Upper lobe of left lung (tissue), 6 donors: ENCODE measurements at regions not wholly inside any gene's neighbourhood (a gene's known extent, or its start where the extent isn't known, plus 50 kb on each side); places are given as distances from the start of the nearest gene placed in this dataset.
A peak's percentile ranks its signal among the peaks of the same experiment; 100 is the strongest.

ENCODE experiments used
- ATAC-seq, 2 donors: fragments of 200-7000 bp; cut with Tn5 transposase; one replicate each; pipeline ENCODE4 v1.9.1; 2022; ENCODE audit warnings: mild to moderate bottlenecking in 2 of 2, moderate library complexity in 2 of 2; ENCODE audit not compliant: low FRiP score in 2 of 2
- DNase-seq, 2 donors: peaks; one replicate each; pipeline ENCODE4 v3.0.0-alpha.2; 2019 to 2020
- H3K27ac ChIP-seq, 4 donors: fragments of 200-600 bp; sonication (generic); one replicate each; pipeline ENCODE4 v1.5.1; 2016 to 2019
- H3K27me3 ChIP-seq, 4 donors: fragments of 200-600 bp; sonication (generic); one replicate each; pipeline ENCODE4 v1.5.1; 2017 to 2019
- H3K36me3 ChIP-seq, 4 donors: fragments of 200-600 bp; sonication (generic); one replicate each; pipeline ENCODE4 v1.5.1; 2016 to 2019
- H3K4me1 ChIP-seq, 4 donors: fragments of 200-600 bp; sonication (generic); one replicate each; pipeline ENCODE4 v1.5.1; 2018 to 2019
- H3K4me3 ChIP-seq, 4 donors: fragments of 200-600 bp; sonication (generic); one replicate each; pipeline ENCODE4 v1.5.1; 2017 to 2019; ENCODE audit warnings: mild to moderate bottlenecking in 2 of 4, moderate library complexity in 1 of 4
- H3K9me3 ChIP-seq, 4 donors: fragments of 200-600 bp; sonication (generic); one replicate each; pipeline ENCODE4 v1.5.1; 2018 to 2019
- EP300 ChIP-seq, 4 donors: sonication (generic); formaldehyde crosslinking; IDR thresholded peaks; one replicate each; pipeline ENCODE4 v1.5.1; 2017; ENCODE audit warnings: antibody characterized with exemption in 4 of 4, control low read depth in 2 of 4
- POLR2A ChIP-seq, 4 donors: fragments of 450-650 bp; IDR thresholded peaks; one replicate each; pipeline ENCODE4 v1.5.1; 2016 to 2017; ENCODE audit warnings: antibody characterized with exemption in 4 of 4, mild to moderate bottlenecking in 2 of 4
- POLR2AphosphoS5 ChIP-seq, 2 donors: sonication (generic); formaldehyde crosslinking; IDR thresholded peaks; one replicate each; pipeline ENCODE4 v1.5.1; 2017; ENCODE audit warnings: antibody characterized with exemption in 2 of 2
- WGBS, 2 donors: methylation state at CpG; one replicate each; pipeline ENCODE4 v1.1.5; 2017 to 2018; 5-methylcytosine and 5-hydroxymethylcytosine counted together
- TF ChIP-seq, protein P1 (sequence below), 6 experiments: fragments of 450-650 bp in 4 of 6; fragments of 200-600 bp in 2 of 6; sonication (generic) in 2 of 6; IDR thresholded peaks; one replicate each; pipeline ENCODE4 v1.5.1; 2016 to 2019; ENCODE audit warnings: antibody characterized with exemption in 6 of 6
- donor health status: DM: no; HTN: no; CAD: no; lungs with moderate emphysema.
- donor health status: DM: no; HTN: yes; CAD: no; lungs with severe emphysema.

DNA sequence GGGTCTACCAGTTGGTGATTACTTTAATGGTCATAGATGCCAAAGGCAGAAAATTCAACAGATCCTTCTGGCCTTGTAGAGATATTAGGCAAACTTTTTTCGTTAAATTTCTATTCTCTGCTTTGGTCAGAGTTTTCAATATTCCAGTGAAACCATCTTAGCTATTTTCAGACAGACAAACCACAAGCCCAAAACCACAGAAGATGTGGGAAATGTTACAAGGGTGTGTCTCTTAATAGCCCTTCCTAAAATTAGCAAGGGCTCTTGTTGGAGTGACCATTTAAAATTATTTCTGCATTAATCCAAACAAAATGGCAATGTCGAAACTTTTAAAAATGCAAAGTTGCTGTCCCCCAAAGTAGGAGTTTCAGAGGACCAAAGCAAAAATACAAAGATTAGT lies 102.8 kb downstream of the ARRDC4 start:
- 63 to 66% methylated on average over 2 of the region's 2 CpGs for WGBS, 2 donors
- TF ChIP-seq POLR2A (IDR thresholded peaks at IDR 0.05): no peak
- TF ChIP-seq EP300 (IDR thresholded peaks at IDR 0.05): no peak
- no peak for TF ChIP-seq POLR2AphosphoS5 (IDR thresholded peaks at IDR 0.05)
- TF ChIP-seq, protein P1, sequence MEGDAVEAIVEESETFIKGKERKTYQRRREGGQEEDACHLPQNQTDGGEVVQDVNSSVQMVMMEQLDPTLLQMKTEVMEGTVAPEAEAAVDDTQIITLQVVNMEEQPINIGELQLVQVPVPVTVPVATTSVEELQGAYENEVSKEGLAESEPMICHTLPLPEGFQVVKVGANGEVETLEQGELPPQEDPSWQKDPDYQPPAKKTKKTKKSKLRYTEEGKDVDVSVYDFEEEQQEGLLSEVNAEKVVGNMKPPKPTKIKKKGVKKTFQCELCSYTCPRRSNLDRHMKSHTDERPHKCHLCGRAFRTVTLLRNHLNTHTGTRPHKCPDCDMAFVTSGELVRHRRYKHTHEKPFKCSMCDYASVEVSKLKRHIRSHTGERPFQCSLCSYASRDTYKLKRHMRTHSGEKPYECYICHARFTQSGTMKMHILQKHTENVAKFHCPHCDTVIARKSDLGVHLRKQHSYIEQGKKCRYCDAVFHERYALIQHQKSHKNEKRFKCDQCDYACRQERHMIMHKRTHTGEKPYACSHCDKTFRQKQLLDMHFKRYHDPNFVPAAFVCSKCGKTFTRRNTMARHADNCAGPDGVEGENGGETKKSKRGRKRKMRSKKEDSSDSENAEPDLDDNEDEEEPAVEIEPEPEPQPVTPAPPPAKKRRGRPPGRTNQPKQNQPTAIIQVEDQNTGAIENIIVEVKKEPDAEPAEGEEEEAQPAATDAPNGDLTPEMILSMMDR (IDR thresholded peaks at IDR 0.05): no peak
- H3K9me3 ChIP-seq: peaks cover 0 to 3% (median under 1%) of the 10 kb centered on the region in 4 donors
- peak in 1 of 2 donors; percentile 27 for ATAC-seq
- no peaks in the 10 kb centered on the region for H3K36me3 ChIP-seq
- no peaks in the 10 kb centered on the region for H3K27me3 ChIP-seq
- H3K27ac ChIP-seq: no peak overlapping the region
- no peaks in the 10 kb centered on the region for H3K4me1 ChIP-seq
- no peak overlapping the region for H3K4me3 ChIP-seq
- no peak for DNase-seq

DNA sequence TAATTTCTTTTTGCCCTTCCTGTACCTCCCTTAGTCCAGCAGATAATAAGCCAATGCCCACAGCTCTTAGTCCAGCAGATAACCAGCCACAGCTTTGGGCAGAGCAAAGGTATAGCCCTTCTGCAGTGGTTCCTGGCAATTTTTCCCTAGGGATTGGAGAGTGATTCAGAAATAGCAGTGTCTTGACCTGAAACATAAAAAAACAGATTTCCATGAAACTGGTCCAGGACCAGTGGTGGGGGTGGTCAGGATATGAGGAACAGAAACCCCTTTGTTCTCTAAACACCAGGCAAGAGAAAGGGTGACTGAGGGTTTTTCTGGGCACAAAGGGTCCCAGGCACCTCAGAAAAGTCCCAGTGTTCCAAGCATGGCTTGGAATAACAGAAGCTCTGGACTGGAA lies 103.4 kb downstream of the ARRDC4 start:
- H3K4me3 ChIP-seq: no peak overlapping the region
- H3K27ac ChIP-seq: no peak overlapping the region
- ATAC-seq (no peak), DNase-seq (no peak)
- peaks cover 0 to 3% (median 0%) of the 10 kb centered on the region in 4 donors for H3K9me3 ChIP-seq
- H3K36me3 ChIP-seq: no peaks in the 10 kb centered on the region
- no peaks in the 10 kb centered on the region for H3K27me3 ChIP-seq
- no peaks in the 10 kb centered on the region for H3K4me1 ChIP-seq
- no peak for TF ChIP-seq POLR2A (IDR thresholded peaks at IDR 0.05)
- TF ChIP-seq, protein P1 (IDR thresholded peaks at IDR 0.05): no peak
- no peak for TF ChIP-seq POLR2AphosphoS5 (IDR thresholded peaks at IDR 0.05)
- no peak for TF ChIP-seq EP300 (IDR thresholded peaks at IDR 0.05)

DNA sequence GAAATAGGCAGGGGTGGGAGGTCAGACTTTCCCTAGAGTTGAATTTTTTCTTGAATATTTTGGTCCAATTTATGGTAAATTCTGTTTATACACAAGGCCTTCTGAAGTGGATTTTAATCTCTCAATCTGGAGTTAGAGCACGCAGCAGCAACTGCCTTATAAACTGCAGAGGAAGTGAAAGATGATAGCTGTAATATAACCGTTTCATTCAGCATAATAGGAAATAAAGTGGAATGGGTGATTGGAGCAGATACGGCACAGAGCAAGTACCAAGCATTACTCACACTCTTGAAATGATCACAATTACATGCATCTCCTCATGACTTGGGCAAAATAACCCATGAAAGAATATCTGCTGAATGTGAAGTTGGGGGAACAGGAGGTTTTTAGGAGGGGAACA lies 106.8 kb downstream of the ARRDC4 start:
- H3K36me3 ChIP-seq: no peaks in the 10 kb centered on the region
- no peak overlapping the region for H3K27ac ChIP-seq
- ATAC-seq (no peak), DNase-seq (no peak)
- no peaks in the 10 kb centered on the region for H3K9me3 ChIP-seq
- 35 to 51% methylated on average over 3 of the region's 3 CpGs for WGBS, 2 donors
- H3K4me3 ChIP-seq: no peak overlapping the region
- no peaks in the 10 kb centered on the region for H3K27me3 ChIP-seq
- no peaks in the 10 kb centered on the region for H3K4me1 ChIP-seq
- no peak for TF ChIP-seq POLR2A (IDR thresholded peaks at IDR 0.05)
- no peak for TF ChIP-seq EP300 (IDR thresholded peaks at IDR 0.05)

DNA sequence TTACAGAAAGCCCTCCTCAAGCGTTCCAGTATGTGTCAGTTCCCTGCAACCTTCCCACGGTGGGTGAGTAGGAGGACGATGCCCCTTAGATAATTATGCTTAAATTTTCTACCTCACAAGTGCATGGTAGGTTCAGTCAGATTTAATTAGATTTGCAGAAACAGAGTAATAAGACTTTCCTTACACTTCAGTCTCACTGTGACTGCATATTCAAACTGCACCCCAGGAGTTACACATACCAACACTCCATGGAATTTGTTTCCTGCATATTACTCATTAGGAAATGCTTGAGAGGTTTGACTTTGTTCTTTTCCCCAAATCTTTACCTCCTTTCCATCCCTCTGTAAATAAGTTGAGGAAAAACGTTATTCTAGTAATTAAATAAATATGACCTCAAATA lies 108.8 kb downstream of the ARRDC4 start:
- ATAC-seq (no peak), DNase-seq (no peak)
- whole genome bisulfite sequencing, 2 donors: 78 to 81% methylated on average over 4 of the region's 4 CpGs
- Histone ChIP-seq H3K27me3 (no peaks in the 10 kb centered on the region), H3K4me3 (no peak overlapping the region), H3K4me1 (no peaks in the 10 kb centered on the region), H3K27ac (no peak overlapping the region), H3K36me3 (no peaks in the 10 kb centered on the region), H3K9me3 (no peaks in the 10 kb centered on the region)
- TF ChIP-seq, protein P1 (IDR thresholded peaks at IDR 0.05): no peak
- no peak for TF ChIP-seq POLR2AphosphoS5 (IDR thresholded peaks at IDR 0.05)
- no peak for TF ChIP-seq EP300 (IDR thresholded peaks at IDR 0.05)
- no peak for TF ChIP-seq POLR2A (IDR thresholded peaks at IDR 0.05)

DNA sequence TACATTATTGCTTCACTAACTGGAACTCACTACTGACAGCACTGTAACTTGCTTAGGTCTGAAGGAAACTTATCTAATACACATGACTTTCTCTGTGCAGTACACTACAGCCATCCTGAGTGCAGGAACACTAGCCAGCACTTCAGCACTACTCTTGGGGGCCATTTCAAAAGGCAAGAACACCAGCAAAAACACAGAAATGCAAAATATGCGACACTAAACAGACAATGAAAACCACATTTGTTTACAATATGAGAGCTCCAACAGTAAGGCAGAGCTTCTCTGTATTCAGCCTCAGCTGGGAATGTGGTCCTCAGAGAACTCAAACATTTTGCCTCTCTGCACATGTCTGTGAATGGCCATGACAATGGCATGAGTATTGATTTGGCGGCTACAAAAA lies 109.6 kb downstream of the ARRDC4 start:
- Histone ChIP-seq H3K27ac (no peak overlapping the region), H3K4me1 (no peaks in the 10 kb centered on the region), H3K9me3 (no peaks in the 10 kb centered on the region), H3K36me3 (no peaks in the 10 kb centered on the region), H3K27me3 (no peaks in the 10 kb centered on the region), H3K4me3 (no peak overlapping the region)
- ATAC-seq: no peak
- WGBS, 2 donors: 89 to 95% methylated on average over 2 of the region's 2 CpGs
- TF ChIP-seq, protein P1 (IDR thresholded peaks at IDR 0.05): no peak
- no peak for TF ChIP-seq POLR2AphosphoS5 (IDR thresholded peaks at IDR 0.05)
- TF ChIP-seq POLR2A (IDR thresholded peaks at IDR 0.05): no peak
- no peak for TF ChIP-seq EP300 (IDR thresholded peaks at IDR 0.05)
- no peak for DNase-seq
